ENCODE measurements at regions not wholly inside any gene's neighbourhood (a gene's known extent, or its start where the extent isn't known, plus 50 kb on each side); places are given as distances from the start of the nearest gene placed in this dataset.

DNA sequence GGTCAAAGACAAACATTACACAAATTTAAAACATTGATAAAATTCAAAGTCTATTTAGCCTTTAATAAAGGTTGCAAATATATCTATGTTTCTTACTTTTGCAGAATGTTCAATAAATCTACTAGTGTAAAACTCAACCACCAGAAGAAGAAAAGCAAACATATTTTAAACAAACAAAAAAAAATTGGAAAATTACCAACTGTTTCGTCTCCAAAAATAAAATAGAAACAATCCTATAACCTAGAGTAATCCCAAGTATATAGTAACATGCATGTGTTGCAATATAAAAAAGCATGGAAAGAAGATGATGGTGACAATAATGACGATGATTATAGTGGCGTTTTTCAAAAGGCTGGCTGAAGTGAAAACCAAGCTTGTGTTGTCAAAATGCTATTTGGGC is 86.0 kb upstream of the PAPPA start:
- Histone ChIP-seq H3K79me2 (ENCODE audit: insufficient read depth, low read length) (no peaks in the 10 kb centered on the region), H3K27ac (ENCODE audit: low read depth, low read length) (no peak overlapping the region), H3K4me3 (ENCODE audit: insufficient read depth, low read length, poor library complexity, severe bottlenecking) (no peak overlapping the region), H4K20me1 (ENCODE audit: low read depth, low read length) (no peaks in the 10 kb centered on the region), H3K9ac (ENCODE audit: low read length) (no peak overlapping the region), H3F3A (ENCODE audit: insufficient read depth) (no peaks in the 10 kb centered on the region), H3K4me2 (ENCODE audit: low read depth, low read length, poor library complexity, severe bottlenecking) (no peak overlapping the region), H3K9me3 (ENCODE audit: insufficient read depth, low read length) (no peaks in the 10 kb centered on the region), H3K36me3 (ENCODE audit: low read length) (no peaks in the 10 kb centered on the region), H3K9me2 (replicated peaks; ENCODE audit: insufficient read depth, low read length) (no peaks in the 10 kb centered on the region), H3K27me3 (ENCODE audit: low read length) (no peaks in the 10 kb centered on the region), H2AFZ (ENCODE audit: low read depth, low read length, severe bottlenecking) (no peak overlapping the region)
- TF ChIP-seq, protein P1, sequence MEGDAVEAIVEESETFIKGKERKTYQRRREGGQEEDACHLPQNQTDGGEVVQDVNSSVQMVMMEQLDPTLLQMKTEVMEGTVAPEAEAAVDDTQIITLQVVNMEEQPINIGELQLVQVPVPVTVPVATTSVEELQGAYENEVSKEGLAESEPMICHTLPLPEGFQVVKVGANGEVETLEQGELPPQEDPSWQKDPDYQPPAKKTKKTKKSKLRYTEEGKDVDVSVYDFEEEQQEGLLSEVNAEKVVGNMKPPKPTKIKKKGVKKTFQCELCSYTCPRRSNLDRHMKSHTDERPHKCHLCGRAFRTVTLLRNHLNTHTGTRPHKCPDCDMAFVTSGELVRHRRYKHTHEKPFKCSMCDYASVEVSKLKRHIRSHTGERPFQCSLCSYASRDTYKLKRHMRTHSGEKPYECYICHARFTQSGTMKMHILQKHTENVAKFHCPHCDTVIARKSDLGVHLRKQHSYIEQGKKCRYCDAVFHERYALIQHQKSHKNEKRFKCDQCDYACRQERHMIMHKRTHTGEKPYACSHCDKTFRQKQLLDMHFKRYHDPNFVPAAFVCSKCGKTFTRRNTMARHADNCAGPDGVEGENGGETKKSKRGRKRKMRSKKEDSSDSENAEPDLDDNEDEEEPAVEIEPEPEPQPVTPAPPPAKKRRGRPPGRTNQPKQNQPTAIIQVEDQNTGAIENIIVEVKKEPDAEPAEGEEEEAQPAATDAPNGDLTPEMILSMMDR (IDR thresholded peaks at IDR 0.05; ENCODE audit: insufficient read depth, low read length, poor library complexity, severe bottlenecking) = no peak
- no peak for TF ChIP-seq EZH2phosphoT487 (conservative IDR thresholded peaks at IDR 0.05; ENCODE audit: low read length)

DNA sequence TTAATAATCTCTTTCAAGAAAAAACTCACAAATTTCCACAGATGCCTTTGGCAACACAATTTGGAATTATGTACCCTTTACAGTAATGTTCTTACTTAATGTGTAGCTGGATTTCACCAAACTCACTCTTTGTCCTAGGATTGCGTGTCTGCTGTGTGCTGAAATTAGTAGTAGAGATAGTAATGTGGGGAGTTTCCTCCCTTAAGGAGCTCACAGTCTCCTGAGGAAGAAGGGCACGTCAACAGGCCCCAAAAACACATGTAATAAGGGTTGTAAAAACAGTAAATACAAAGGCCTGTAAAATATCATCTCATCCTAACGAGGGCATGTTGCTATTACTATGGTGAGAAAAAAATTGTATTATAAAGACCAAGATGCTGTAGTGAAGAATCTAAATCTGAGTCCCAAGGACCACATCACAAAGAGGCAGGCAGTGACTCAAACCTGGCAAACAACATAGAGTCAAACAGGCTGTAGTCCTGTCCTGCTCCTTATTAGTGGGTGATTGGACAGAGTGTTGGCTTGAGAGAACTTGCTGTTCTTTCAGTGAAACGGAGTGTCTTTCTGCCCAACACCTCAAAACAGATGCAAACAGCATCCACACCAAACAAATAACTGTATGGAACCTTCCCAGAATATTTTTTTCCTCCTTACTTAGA is 83.2 kb upstream of the PAPPA start:
- H2AFZ ChIP-seq (ENCODE audit: low read depth, low read length, severe bottlenecking) = no peak overlapping the region
- no peak for TF ChIP-seq EZH2phosphoT487 (conservative IDR thresholded peaks at IDR 0.05; ENCODE audit: low read length)
- TF ChIP-seq, protein P1 (IDR thresholded peaks at IDR 0.05; ENCODE audit: insufficient read depth, low read length, poor library complexity, severe bottlenecking) = no peak

DNA sequence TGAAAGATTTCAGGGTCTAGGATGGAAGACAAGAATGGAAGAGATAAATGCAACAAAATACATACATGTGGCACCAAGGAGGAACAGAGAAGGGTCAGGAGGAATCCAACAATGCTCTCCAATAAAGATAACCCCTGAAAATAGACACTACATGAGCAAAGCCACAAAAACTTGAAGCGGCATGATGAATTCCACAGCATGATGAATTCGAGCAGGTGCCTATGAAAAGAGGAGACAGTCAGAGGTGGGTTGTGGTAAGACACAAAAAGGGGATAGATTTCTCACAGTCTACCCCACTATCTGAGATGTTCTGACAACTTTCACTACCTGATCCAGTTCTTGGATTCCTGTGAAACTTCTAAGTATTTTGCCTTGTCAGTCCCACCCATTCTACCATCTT is 81.5 kb upstream of the PAPPA start:
- H3K4me2 ChIP-seq (ENCODE audit: low read depth, low read length, poor library complexity, severe bottlenecking) = no peak overlapping the region
- no peaks in the 10 kb centered on the region for H3K9me3 ChIP-seq (ENCODE audit: insufficient read depth, low read length)
- H3K36me3 ChIP-seq (ENCODE audit: low read length) = no peaks in the 10 kb centered on the region
- no peak overlapping the region for H2AFZ ChIP-seq (ENCODE audit: low read depth, low read length, severe bottlenecking)
- H3K79me2 ChIP-seq (ENCODE audit: insufficient read depth, low read length) = no peaks in the 10 kb centered on the region
- TF ChIP-seq EZH2phosphoT487 (conservative IDR thresholded peaks at IDR 0.05; ENCODE audit: low read length) = no peak
- TF ChIP-seq, protein P1 (IDR thresholded peaks at IDR 0.05; ENCODE audit: insufficient read depth, low read length, poor library complexity, severe bottlenecking) = no peak
- no peaks in the 10 kb centered on the region for H3K27me3 ChIP-seq (ENCODE audit: low read length)
- no peak overlapping the region for H3K9ac ChIP-seq (ENCODE audit: low read length)
- H3K9me2 ChIP-seq (replicated peaks; ENCODE audit: insufficient read depth, low read length) = no peaks in the 10 kb centered on the region
- H4K20me1 ChIP-seq (ENCODE audit: low read depth, low read length) = no peaks in the 10 kb centered on the region
- H3K4me3 ChIP-seq (ENCODE audit: insufficient read depth, low read length, poor library complexity, severe bottlenecking) = no peak overlapping the region
- H3F3A ChIP-seq (ENCODE audit: insufficient read depth) = no peaks in the 10 kb centered on the region
- H3K27ac ChIP-seq (ENCODE audit: low read depth, low read length) = no peak overlapping the region

More for the DNA sequence above, 83.2 kb upstream of the PAPPA start:
- Histone ChIP-seq H4K20me1 (ENCODE audit: low read depth, low read length) (no peaks in the 10 kb centered on the region), H3K9ac (ENCODE audit: low read length) (no peak overlapping the region), H3K36me3 (ENCODE audit: low read length) (no peaks in the 10 kb centered on the region), H3K27me3 (ENCODE audit: low read length) (no peaks in the 10 kb centered on the region), H3K9me2 (replicated peaks; ENCODE audit: insufficient read depth, low read length) (no peaks in the 10 kb centered on the region), H3K79me2 (ENCODE audit: insufficient read depth, low read length) (no peaks in the 10 kb centered on the region), H3K27ac (ENCODE audit: low read depth, low read length) (no peak overlapping the region), H3F3A (ENCODE audit: insufficient read depth) (no peaks in the 10 kb centered on the region), H3K4me3 (ENCODE audit: insufficient read depth, low read length, poor library complexity, severe bottlenecking) (no peak overlapping the region), H3K9me3 (ENCODE audit: insufficient read depth, low read length) (no peaks in the 10 kb centered on the region), H3K4me2 (ENCODE audit: low read depth, low read length, poor library complexity, severe bottlenecking) (no peak overlapping the region)
